GM21825 (cell line): ENCODE measurements at regions not wholly inside any gene's neighbourhood (a gene's known extent, or its start where the extent isn't known, plus 50 kb on each side); places are given as distances from the start of the nearest gene placed in this dataset.
"Not testable (repeated sequence)": the region's sequence is repeated elsewhere in the genome, so short reads cannot be mapped to it uniquely, and the experiment has no call there.

Source experiments
- ATAC-seq: cut with Tn5 transposase; IDR thresholded peaks from one replicate; pipeline ENCODE4 v1.9.1; 2021; ENCODE audit warnings: mild to moderate bottlenecking, moderate library complexity; ENCODE audit not compliant: unreplicated experiment

GRCh38 chr2:13923823-13924222 is 708.7 kb upstream of the LRATD1 start:
- ATAC-seq: no peak

DNA sequence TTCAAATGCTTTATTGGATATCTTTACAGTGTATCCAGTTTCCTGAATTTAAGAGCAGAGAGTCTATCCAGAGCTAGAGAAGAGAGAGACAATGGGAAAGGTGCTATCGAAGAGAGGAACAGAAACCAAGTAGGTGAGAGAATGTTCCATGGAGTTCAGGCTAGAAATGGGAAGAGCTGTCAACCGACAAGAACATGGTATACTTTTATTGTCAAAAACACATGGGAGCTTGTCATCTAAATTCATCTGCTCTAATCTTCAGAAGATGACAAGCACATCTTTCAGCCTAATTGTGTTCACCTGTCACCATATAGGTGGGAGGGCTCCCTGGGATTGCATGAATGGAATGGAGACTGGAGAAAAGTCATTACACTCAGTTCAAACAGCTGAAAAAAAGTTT is 690.4 kb upstream of the LRATD1 start:
- no peak for ATAC-seq

DNA sequence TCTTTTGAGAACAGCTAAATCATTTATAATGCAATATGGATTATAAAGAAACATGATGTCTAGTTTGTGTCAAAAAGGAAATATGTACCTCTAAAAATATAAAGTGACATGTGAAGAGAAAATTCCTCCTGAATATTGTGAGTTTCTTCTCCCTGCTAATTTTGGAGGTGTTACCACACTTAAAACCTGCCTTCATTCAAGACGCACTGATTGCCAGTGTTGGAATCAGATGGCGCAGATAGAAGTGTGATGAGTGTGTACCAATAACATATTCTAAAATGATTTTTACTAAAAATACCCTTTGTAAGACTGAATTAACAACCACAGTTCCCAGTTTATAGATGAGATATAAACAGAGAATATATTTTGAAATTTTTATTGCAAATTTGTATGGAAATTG is 681.8 kb upstream of the LRATD1 start:
- no peak for ATAC-seq

- no peak for ATAC-seq
Measured at GRCh38 chr2:13968811-13969210, 663.7 kb upstream of the LRATD1 start.

DNA sequence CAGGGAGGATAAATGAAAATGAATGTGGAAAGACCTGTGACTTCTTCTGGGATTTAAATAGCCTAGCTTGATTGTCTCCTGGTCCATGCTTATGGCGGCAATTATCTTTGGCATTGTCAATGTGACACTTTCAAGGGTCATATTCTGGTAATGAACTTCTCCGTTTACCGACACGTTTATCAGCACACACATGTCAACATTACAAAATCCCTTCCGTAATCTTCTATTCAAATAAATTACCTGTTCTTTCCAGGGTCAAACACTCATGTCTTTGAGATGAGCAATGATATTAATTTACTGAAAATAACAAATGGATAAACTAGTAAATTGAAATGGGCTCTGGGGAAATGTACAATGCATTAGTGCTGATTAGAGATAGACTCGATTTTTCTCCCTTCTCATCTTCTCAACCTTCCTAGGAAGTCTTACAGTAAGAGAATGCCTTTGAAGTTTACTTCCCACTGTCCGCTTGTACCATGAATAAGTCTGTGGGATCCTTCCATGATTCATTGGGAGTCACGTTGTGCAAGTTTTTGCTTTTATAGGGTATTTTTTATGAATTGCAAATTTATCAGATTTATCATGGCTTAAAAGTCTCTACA is 646.3 kb upstream of the LRATD1 start:
- ATAC-seq: no peak

- no peak for ATAC-seq
Measured at GRCh38 chr2:13996527-13996926, 636.0 kb upstream of the LRATD1 start.

- ATAC-seq: no peak
Measured at GRCh38 chr2:14011190-14011589, 621.3 kb upstream of the LRATD1 start.

DNA sequence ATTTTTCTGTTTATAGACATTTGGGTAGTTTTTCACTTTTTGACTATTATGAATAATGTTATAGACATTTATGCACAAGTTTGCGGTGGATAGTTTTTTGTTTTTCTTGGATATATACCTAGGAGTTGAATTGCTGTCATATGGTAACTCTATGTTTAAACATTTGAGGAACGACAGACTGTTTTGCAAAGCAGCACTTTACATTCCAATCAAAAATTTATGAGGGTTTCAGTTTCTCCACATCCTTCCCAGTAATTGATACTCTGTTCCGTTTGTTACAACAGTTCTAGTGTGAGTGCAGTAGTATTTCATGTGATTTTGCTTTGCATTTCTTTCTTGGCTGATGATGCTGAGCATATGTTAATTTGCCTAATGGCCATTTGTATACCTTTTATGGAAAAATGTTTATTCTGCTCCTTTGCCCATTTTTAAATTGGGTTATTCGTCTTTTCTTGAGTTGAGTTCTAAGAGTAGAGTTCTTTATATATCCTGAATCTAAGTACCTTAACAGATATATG is 617.3 kb upstream of the LRATD1 start:
- no peak for ATAC-seq

DNA sequence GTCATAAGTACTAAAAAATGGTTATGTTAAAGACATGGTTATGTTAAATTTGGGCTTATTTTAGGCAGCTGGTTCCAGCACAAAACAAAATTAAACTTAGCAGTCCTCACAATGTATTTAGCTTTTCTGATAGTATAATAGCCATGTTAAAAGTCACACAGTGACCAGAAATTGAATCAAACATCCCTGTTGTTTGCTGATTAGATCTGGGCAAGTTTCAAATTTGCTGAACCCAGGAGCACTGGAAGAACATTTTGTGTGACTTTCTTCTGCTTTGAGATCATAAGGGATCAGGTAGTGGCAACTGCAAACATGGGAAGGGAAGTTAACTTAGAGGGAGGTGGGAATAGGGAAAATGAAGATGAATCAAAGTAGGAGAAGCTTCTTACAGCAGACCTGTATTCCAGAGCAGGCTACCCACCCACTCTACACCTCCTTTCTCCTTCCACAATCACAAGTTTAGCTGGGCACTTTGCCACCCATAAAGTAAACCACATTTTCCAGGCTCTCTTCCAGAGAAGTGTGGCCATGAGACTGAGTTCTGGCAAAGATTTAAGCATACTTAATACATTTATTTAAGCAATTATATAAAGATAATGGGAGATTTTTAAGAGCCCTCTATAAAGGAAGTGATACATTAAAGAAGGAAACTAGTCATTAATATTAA is 616.1 kb upstream of the LRATD1 start:
- no peak for ATAC-seq

- ATAC-seq: no peak
Measured at GRCh38 chr2:14018620-14019019, 613.9 kb upstream of the LRATD1 start.

GRCh38 chr2:14023558-14023957 is 609.0 kb upstream of the LRATD1 start:
- ATAC-seq: no peak

DNA sequence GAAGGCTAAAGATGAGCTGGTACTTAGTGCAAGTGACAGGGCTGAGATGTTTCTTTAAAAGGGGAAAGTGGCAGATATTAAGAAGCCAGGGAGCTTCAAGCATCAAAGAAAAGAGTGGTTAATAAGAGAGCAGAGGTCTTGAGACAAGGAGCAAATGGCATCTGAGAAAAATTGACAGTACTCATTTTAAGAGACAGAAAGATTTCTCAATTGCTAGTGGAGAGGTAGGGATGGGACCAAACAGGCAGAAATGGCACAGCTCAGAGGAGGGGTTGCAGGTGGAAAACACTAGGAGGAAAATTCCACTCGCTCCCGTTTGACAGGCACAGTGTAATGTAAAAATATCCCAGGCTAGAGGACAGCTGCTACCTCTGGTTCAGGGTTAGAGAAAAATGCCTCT is 593.4 kb upstream of the LRATD1 start:
- no peak for ATAC-seq

DNA sequence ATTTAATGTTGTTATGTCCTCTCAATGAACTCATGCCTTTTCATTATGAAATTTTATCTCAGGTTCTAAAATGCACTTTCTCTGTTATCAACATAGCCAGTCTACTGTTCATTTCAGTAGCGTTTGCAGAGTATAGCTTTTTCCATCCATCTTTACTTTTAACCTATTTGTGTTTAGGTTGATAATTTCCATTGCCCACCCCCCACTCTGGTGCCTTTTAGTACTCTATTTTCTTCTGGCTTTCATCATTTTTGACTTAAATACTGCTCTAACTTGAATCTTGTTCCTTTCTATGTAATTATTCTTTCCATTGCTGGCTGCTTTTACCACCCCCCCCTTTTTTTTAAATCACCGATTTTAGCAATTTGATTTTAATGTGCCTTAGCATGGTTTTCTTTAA is 585.0 kb upstream of the LRATD1 start:
- ATAC-seq: no peak

- ATAC-seq: no peak
Measured at GRCh38 chr2:14051401-14051800, 581.1 kb upstream of the LRATD1 start.

GRCh38 chr2:14053105-14053504 is 579.4 kb upstream of the LRATD1 start:
- ATAC-seq: no peak

GRCh38 chr2:14064346-14064745 is 568.2 kb upstream of the LRATD1 start:
- ATAC-seq: no peak

DNA sequence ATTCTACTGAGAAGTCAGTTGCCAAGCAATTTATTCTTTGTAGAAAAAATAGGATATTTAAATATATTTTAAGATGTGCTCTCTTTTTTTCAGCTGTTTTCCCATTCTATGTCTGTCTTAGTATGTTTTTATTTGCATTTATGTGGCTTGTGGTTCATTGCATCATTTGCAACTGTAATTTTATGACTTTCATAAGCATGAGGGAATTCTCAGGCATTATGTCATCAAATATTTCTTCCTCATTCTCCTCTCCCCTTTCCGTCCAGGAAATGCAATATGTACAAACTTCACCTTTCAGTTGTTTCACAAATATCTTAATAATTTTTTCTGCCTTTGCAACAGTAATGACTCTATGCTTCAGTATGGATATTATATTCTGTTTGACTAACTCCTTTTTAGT is 560.2 kb upstream of the LRATD1 start:
- ATAC-seq: no peak

- no peak for ATAC-seq
Measured at GRCh38 chr2:14074691-14075090, 557.8 kb upstream of the LRATD1 start.

DNA sequence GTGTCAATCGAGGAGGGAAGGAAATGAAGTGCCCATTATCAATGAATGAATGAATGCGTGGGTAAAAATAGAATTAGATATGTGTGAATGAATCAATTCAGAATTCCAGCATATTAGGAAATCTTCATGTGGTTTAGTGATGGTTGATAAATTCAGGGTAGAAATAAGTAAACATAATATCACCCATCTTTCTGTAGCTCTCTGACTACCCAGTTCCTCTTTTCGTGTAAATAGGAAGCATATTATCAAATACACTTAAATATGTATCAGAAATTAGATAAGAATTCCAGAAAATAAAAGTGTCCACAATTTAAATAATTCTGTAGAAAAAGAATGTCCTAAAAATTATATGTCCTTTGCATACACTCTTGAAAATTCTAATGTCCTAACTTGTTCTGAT is 552.9 kb upstream of the LRATD1 start:
- no peak for ATAC-seq

GRCh38 chr2:14081521-14081920 is 551.0 kb upstream of the LRATD1 start:
- no peak for ATAC-seq

DNA sequence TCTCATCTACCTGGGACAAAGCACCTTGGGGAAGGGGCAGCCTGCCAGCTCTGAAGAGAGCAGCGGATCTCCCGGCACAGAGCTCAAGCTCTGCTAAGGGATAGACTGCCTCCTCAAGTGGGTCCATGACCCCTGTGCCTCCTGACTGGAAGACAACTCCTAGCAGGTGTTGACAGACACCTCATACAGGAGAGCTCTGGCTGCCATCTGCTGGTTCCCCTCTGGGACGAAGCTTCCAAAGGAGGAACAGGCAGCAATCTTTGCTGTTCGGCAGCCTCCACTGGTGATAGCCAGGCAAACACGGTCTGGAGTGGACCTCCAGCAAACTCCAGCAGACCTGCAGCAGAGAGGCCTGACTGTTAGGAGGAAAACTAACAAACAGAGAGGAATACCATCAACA is 549.9 kb upstream of the LRATD1 start:
- ATAC-seq: no peak

- ATAC-seq: no peak
Measured at GRCh38 chr2:14094592-14094991, 537.9 kb upstream of the LRATD1 start.

- ATAC-seq: not testable (repeated sequence)
Measured at GRCh38 chr2:14099101-14099500, 533.4 kb upstream of the LRATD1 start.
